Mesenchymal stem cell (in vitro differentiated cells and primary cell): ENCODE measurements at regions not wholly inside any gene's neighbourhood (a gene's known extent, or its start where the extent isn't known, plus 50 kb on each side); places are given as distances from the start of the nearest gene placed in this dataset.

Source experiments
- DNase-seq: peaks from one replicate; pipeline ENCODE4 v3.0.0-alpha.2; 2013
- H2AFZ ChIP-seq: one replicate; pipeline ENCODE4 v1.6.1; 2013; ENCODE audit warnings: low read depth, mild to moderate bottlenecking, control low read depth, inconsistent platforms, low read length, moderate library complexity
- H2AK5ac ChIP-seq: 2 replicates; pipeline ENCODE4 v1.6.1; 2013; ENCODE audit warnings: low read length, moderate library complexity, mild to moderate bottlenecking, inconsistent platforms; ENCODE audit not compliant: severe bottlenecking
- H2BK120ac ChIP-seq: one replicate; pipeline ENCODE4 v1.6.1; 2013; ENCODE audit warnings: low read depth, mild to moderate bottlenecking, inconsistent platforms, low read length, moderate library complexity
- H2BK12ac ChIP-seq, 2 experiments: one replicate each; pipeline ENCODE4 v1.6.1; 2013; ENCODE audit warnings: inconsistent platforms in 2 of 2, low read length in 2 of 2, mild to moderate bottlenecking in 2 of 2, moderate library complexity in 2 of 2, control low read depth in 1 of 2
- H2BK15ac ChIP-seq: one replicate; pipeline ENCODE4 v1.6.1; 2013; ENCODE audit warnings: mild to moderate bottlenecking, low read depth, inconsistent platforms; ENCODE audit not compliant: poor library complexity, severe bottlenecking
- H2BK5ac ChIP-seq: 2 replicates; pipeline ENCODE4 v1.6.1; 2013; ENCODE audit warnings: low read depth, mild to moderate bottlenecking, low read length, control low read depth, inconsistent platforms; ENCODE audit not compliant: poor library complexity, severe bottlenecking
- H3K14ac ChIP-seq, 2 experiments: one replicate each; pipeline ENCODE4 v1.6.1; 2013; ENCODE audit warnings: inconsistent platforms in 2 of 2, low read length in 2 of 2, control low read depth in 1 of 2, mild to moderate bottlenecking in 1 of 2, moderate library complexity in 1 of 2
- H3K18ac ChIP-seq, 2 experiments: one replicate each; pipeline ENCODE4 v1.6.1; 2013; ENCODE audit warnings: inconsistent platforms in 2 of 2, low read length in 2 of 2, control low read depth in 1 of 2, low read depth in 1 of 2, mild to moderate bottlenecking in 1 of 2
- H3K23ac ChIP-seq, 2 experiments: one replicate each; pipeline ENCODE4 v1.6.1; 2013; ENCODE audit warnings: inconsistent platforms in 2 of 2, low read length in 2 of 2, mild to moderate bottlenecking in 2 of 2, moderate library complexity in 2 of 2, control low read depth in 1 of 2
- H3K27ac ChIP-seq: 2 replicates; pipeline ENCODE4 v1.5.1; 2013; ENCODE audit warnings: mild to moderate bottlenecking, moderate library complexity, low read length, control low read depth, inconsistent platforms; ENCODE audit not compliant: poor library complexity, severe bottlenecking
- H3K27me3 ChIP-seq, 2 experiments: 2 replicates each; pipeline versions ENCODE4 v1.6.1 to v1.7.0; 2013; ENCODE audit warnings: low read length in 2 of 2, mild to moderate bottlenecking in 2 of 2, moderate library complexity in 2 of 2, control low read depth in 1 of 2, inconsistent platforms in 1 of 2; ENCODE audit not compliant: control insufficient read depth in 1 of 2, insufficient read depth in 1 of 2
- H3K36me3 ChIP-seq, 2 experiments: 2 replicates each; pipeline versions ENCODE4 v1.6.1 to v1.7.0; 2013; ENCODE audit warnings: low read length in 2 of 2, control low read depth in 1 of 2, inconsistent platforms in 1 of 2, low read depth in 1 of 2, mild to moderate bottlenecking in 1 of 2; ENCODE audit not compliant: insufficient read depth in 2 of 2, control insufficient read depth in 1 of 2
- H3K4ac ChIP-seq, 2 experiments: one replicate each; pipeline ENCODE4 v1.6.1; 2013; ENCODE audit warnings: inconsistent platforms in 2 of 2, low read length in 2 of 2, mild to moderate bottlenecking in 2 of 2, moderate library complexity in 2 of 2, control low read depth in 1 of 2, low read depth in 1 of 2
- H3K4me1 ChIP-seq: 2 replicates; pipeline ENCODE4 v1.6.1; 2013; ENCODE audit warnings: low read depth, low read length, control low read depth; ENCODE audit not compliant: control insufficient read depth, insufficient read depth
- H3K4me2 ChIP-seq: 2 replicates; pipeline ENCODE4 v1.6.1; 2013; ENCODE audit warnings: low read length, mild to moderate bottlenecking, inconsistent platforms; ENCODE audit not compliant: poor library complexity, severe bottlenecking
- H3K4me3 ChIP-seq, 2 experiments: 2 replicates each; pipeline versions ENCODE4 v1.5.1 to v1.7.0; 2013; ENCODE audit warnings: low read length in 2 of 2, mild to moderate bottlenecking in 2 of 2, control low read depth in 1 of 2, low read depth in 1 of 2; ENCODE audit not compliant: insufficient read depth in 1 of 2
- H3K79me1 ChIP-seq: replicated peaks from 2 replicates; pipeline ENCODE4 v1.6.1; 2013; ENCODE audit warnings: mild to moderate bottlenecking, control low read depth, low read length, inconsistent platforms; ENCODE audit not compliant: poor library complexity, severe bottlenecking
- H3K9ac ChIP-seq: 2 replicates; pipeline ENCODE4 v1.7.0; 2013; ENCODE audit warnings: mild to moderate bottlenecking, low read length, moderate library complexity
- H3K9me3 ChIP-seq: 2 replicates; pipeline ENCODE4 v1.7.0; 2013; ENCODE audit warnings: mild to moderate bottlenecking, low read length; ENCODE audit not compliant: control insufficient read depth
- H4K8ac ChIP-seq: one replicate; pipeline ENCODE4 v1.6.1; 2013; ENCODE audit warnings: inconsistent platforms, mild to moderate bottlenecking, low read length, moderate library complexity
- H4K91ac ChIP-seq: one replicate; pipeline ENCODE4 v1.6.1; 2013; ENCODE audit warnings: mild to moderate bottlenecking, low read length, inconsistent platforms
- WGBS: methylation state at CpG from one replicate; pipeline ENCODE4 v1.1.7; 2013; ENCODE audit warnings: mixed read lengths; 5-methylcytosine and 5-hydroxymethylcytosine counted together

DNA sequence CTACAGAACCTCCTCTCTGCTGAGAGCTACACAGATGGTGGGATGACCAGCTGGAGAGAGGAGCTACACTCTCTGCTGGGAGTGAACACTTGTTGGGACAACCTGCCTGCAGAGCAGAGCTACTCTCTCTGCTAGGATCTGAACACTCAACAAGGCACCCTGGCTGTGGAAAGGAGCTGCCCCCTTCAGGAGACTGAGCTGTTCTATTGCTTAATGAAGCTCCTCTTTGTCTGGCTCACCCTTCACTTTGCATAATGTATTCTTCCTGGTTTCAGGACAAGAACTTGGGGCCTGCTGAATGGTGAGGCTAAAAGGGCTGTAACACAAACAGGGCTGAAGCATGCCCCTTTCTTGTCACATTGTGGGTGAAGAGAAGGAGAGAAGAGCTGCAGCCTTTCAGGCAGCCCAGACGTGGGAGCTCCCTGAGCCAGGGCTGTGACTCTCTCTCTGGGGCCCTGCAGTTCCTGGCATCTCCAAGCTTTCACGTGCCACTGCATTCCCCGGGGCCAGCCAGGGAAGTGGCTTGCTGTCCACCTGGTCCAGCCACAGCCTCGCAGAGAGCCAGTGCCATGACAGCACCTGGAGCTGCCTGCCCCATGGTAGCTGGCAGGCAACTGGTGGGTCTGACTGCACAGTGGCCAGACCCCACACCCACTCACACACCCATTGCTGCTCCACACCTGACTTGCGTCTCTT lies 272.8 kb upstream of the KCNJ16 start:
- no peak overlapping the region for H3K18ac ChIP-seq
- no peak overlapping the region for H2AK5ac ChIP-seq
- no peaks in the 10 kb centered on the region for H3K27me3 ChIP-seq
- peak; percentile 16 for DNase-seq
- H4K91ac ChIP-seq = peak overlapping the region; percentile 19
- H3K4ac ChIP-seq = no peak overlapping the region
- no peak overlapping the region for H3K14ac ChIP-seq
- peak overlapping the region; percentile 1 for H4K8ac ChIP-seq
- H2AFZ ChIP-seq = no peak overlapping the region
- H3K36me3 ChIP-seq = no peaks in the 10 kb centered on the region
- H2BK120ac ChIP-seq = no peak overlapping the region
- H3K79me1 ChIP-seq = no peaks in the 10 kb centered on the region
- H3K23ac ChIP-seq = no peak overlapping the region
- no peak overlapping the region for H2BK12ac ChIP-seq
- H3K9me3 ChIP-seq = no peaks in the 10 kb centered on the region
- 90% methylated on average over 5 of the region's 5 CpGs for WGBS
- no peak overlapping the region for H3K4me3 ChIP-seq
- H3K4me2 ChIP-seq = no peak overlapping the region
- peaks cover 2% of the 10 kb centered on the region for H3K4me1 ChIP-seq
- H2BK15ac ChIP-seq = no peak overlapping the region
- no peak overlapping the region for H2BK5ac ChIP-seq
- H3K9ac ChIP-seq = no peak overlapping the region
- H3K27ac ChIP-seq = no peak overlapping the region

DNA sequence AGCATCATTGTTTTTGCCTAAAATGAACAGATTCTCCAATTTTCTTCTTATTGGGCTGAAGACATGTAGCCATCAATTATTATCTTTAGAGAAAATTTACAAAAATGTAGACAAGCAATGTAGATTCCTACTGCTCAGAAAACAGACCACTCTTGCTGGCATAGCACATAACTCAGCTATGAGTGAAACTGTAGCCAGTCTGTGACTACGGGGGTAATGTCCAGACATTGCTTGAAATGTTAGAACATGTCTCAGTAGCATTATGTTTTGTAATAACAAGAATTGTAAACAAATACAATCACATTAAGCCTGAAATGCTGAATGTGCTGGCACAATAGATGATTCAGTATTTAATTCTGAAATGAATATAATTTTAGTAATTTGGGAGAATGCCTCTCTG lies 265.7 kb upstream of the KCNJ16 start:
- no peak overlapping the region for H3K9ac ChIP-seq
- no peak overlapping the region for H3K4me2 ChIP-seq
- H2BK15ac ChIP-seq = no peak overlapping the region
- H3K4me3 ChIP-seq = no peak overlapping the region
- DNase-seq = peak; percentile 14
- no peak overlapping the region for H3K27ac ChIP-seq
- no peaks in the 10 kb centered on the region for H3K4me1 ChIP-seq
- H3K23ac ChIP-seq = no peak overlapping the region
- no peaks in the 10 kb centered on the region for H3K36me3 ChIP-seq
- H2AK5ac ChIP-seq = no peak overlapping the region
- H3K79me1 ChIP-seq = no peaks in the 10 kb centered on the region
- no peaks in the 10 kb centered on the region for H3K27me3 ChIP-seq
- no peak overlapping the region for H2BK120ac ChIP-seq
- no peak overlapping the region for H2BK5ac ChIP-seq
- H4K8ac ChIP-seq = no peak overlapping the region
- no peak overlapping the region for H3K18ac ChIP-seq
- H4K91ac ChIP-seq = no peak overlapping the region
- no peak overlapping the region for H3K14ac ChIP-seq
- H2BK12ac ChIP-seq = no peak overlapping the region
- no peaks in the 10 kb centered on the region for H3K9me3 ChIP-seq
- no peak overlapping the region for H2AFZ ChIP-seq
- no peak overlapping the region for H3K4ac ChIP-seq
- WGBS = 100% methylated on average over 1 of the region's 1 CpG

DNA sequence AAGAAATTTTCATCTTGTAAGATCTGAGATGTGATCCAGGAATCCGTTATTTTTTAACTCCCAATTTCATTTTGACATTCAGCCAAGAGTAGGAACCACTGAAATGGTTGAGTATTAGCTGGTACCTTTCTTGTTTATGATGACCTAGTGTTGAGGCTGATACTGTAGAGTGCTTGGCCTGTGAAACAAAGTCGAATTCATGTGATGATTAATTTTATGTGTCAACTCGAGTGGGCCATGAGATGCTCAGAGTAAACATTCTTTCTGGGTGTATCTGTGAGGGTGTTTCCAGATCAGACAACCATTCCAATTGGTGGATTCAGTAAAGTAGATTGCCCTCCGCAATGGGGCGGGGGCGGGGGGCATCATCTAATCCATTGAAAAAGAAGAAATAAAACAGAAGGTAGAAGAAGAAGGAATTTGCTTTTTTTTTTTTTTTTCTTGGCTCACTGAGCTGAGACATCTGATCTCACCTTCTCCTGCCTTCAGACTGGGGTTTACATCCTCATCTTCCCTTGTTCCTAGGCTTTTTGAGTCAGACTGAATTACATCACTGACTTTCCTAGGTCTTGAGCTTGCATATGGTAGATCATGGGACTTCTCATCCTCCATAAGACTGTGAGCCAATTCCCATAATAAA lies 264.6 kb upstream of the KCNJ16 start:
- no peaks in the 10 kb centered on the region for H3K9me3 ChIP-seq
- H3K14ac ChIP-seq = no peak overlapping the region
- H4K91ac ChIP-seq = no peak overlapping the region
- H2BK15ac ChIP-seq = no peak overlapping the region
- DNase-seq = no peak
- no peak overlapping the region for H4K8ac ChIP-seq
- H3K36me3 ChIP-seq = no peaks in the 10 kb centered on the region
- no peak overlapping the region for H2BK5ac ChIP-seq
- no peak overlapping the region for H2AK5ac ChIP-seq
- no peaks in the 10 kb centered on the region for H3K27me3 ChIP-seq
- H3K4me2 ChIP-seq = no peak overlapping the region
- no peak overlapping the region for H2BK12ac ChIP-seq
- H3K27ac ChIP-seq = peak overlapping the region; percentile 40
- WGBS = 82% methylated on average over 6 of the region's 6 CpGs
- H2AFZ ChIP-seq = no peak overlapping the region
- no peak overlapping the region for H3K9ac ChIP-seq
- H3K79me1 ChIP-seq = no peaks in the 10 kb centered on the region
- H3K18ac ChIP-seq = no peak overlapping the region
- no peak overlapping the region for H3K4ac ChIP-seq
- H2BK120ac ChIP-seq = no peak overlapping the region
- no peak overlapping the region for H3K4me3 ChIP-seq
- no peaks in the 10 kb centered on the region for H3K4me1 ChIP-seq
- H3K23ac ChIP-seq = no peak overlapping the region

DNA sequence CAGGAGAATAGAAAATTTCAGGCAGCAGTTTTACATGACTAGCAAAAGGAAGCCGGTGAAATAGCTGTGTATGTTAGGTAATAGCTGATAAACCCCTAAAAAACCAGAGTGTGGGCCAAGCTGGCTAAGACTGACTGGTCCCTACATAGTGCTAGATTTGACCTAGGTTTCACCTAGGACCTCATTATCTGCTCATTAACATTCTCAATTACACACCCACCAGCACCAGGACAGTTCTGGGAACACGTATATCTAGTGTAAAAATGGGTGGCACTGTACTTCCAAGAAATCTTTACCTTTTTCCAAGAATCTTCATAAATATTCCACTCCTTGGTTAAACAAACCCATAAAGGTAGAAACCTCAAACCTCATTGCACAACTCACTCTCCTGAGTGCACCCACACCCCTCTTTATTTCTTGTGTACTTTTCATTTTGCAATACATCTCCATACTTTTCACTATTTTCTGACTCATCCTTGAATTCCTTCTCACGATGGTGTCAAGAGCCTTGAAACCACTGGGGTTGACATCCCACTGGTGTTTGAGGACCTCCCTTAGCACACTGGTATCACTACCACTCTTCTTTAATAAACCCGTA lies 262.7 kb upstream of the KCNJ16 start:
- H2AFZ ChIP-seq = no peak overlapping the region
- H4K8ac ChIP-seq = no peak overlapping the region
- no peak overlapping the region for H3K4me3 ChIP-seq
- H3K79me1 ChIP-seq = no peaks in the 10 kb centered on the region
- WGBS = 80% methylated on average over 4 of the region's 4 CpGs
- no peak overlapping the region for H2BK12ac ChIP-seq
- H3K23ac ChIP-seq = no peak overlapping the region
- no peaks in the 10 kb centered on the region for H3K36me3 ChIP-seq
- H3K4me2 ChIP-seq = no peak overlapping the region
- no peak overlapping the region for H3K18ac ChIP-seq
- no peak overlapping the region for H3K14ac ChIP-seq
- H3K27ac ChIP-seq = no peak overlapping the region
- DNase-seq = peak; percentile 22
- H2AK5ac ChIP-seq = no peak overlapping the region
- no peaks in the 10 kb centered on the region for H3K27me3 ChIP-seq
- H3K4ac ChIP-seq = no peak overlapping the region
- no peak overlapping the region for H2BK120ac ChIP-seq
- H3K4me1 ChIP-seq = no peaks in the 10 kb centered on the region
- no peak overlapping the region for H2BK5ac ChIP-seq
- no peak overlapping the region for H2BK15ac ChIP-seq
- no peak overlapping the region for H4K91ac ChIP-seq
- no peak overlapping the region for H3K9ac ChIP-seq
- H3K9me3 ChIP-seq = no peaks in the 10 kb centered on the region
